NCI-H82 (cell line): ENCODE measurements at regions not wholly inside any gene's neighbourhood (a gene's known extent, or its start where the extent isn't known, plus 50 kb on each side); places are given as distances from the start of the nearest gene placed in this dataset.

Experiments used
- DNase-seq: peaks from one replicate; lab custom pipeline; 2025; lab: John Stamatoyannopoulos, UW

DNA sequence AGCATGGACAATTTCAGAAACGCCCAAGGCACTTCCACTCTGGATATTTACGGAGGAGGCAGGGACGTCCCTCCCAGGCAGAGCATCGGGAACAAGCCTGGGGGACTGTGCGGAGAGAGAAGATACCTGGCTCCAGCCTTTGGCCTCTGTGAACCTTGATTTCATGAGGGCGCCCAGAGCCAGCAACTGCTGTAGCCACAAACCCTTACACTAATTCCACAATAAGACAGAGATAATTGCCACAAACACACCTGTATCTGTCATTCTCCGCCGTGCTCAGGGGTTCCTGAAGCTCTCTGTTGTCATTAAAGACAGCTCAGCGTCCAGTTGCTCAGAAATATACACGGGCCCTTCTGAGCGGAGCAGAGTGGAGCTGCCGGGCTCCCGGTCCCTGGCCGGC, 1292.1 kb downstream of the TBC1D22A start:
- DNase-seq: no peak

- no peak for DNase-seq
Measured at GRCh38 chr22:48053973-48054372, 1291.5 kb downstream of the TBC1D22A start.

- peak; percentile 38 for DNase-seq
Measured at GRCh38 chr22:48053486-48053885, 1291.0 kb downstream of the TBC1D22A start.

GRCh38 chr22:48052621-48052890, 1290.1 kb downstream of the TBC1D22A start:
- no peak for DNase-seq

DNA sequence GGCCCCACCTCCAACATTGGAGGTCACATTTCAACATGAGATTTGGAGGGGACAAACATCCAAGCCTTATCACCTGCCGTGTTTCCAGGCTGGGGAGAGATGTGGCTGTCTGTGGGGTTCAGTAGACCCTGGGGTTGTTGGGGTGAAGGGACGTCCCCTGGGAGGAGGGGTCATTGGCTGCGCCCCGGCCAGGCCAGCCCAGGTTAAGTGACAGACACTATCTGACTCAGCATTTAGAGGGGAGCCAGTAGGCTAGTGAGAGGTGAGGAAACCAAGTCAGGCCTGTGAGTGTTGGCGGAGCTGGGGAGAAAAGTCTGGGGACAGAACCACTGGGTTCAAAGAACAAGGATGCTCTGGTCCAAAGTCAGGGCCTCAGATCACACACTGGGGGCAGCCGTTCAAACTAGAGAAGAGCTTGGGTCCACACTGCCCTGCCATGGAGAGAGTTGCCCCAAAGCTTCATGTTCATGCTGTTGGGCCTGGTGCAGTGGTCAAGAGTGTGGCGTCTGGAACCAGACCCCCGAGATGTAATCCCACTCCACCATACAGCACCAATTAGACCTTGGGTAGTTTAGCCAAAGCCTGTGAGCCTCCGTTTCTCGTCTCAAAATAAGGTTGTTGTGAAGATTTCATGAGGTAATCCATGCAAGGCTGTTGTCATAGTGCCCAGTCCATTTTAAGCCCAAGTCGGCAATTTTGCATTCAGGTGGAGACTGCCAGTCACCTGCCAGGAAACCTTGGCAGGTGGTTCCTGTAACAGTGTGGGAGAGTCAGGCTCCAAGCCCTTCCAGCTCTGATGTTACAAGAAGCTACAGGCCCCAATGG, 1289.6 kb downstream of the TBC1D22A start:
- no peak for DNase-seq

DNA sequence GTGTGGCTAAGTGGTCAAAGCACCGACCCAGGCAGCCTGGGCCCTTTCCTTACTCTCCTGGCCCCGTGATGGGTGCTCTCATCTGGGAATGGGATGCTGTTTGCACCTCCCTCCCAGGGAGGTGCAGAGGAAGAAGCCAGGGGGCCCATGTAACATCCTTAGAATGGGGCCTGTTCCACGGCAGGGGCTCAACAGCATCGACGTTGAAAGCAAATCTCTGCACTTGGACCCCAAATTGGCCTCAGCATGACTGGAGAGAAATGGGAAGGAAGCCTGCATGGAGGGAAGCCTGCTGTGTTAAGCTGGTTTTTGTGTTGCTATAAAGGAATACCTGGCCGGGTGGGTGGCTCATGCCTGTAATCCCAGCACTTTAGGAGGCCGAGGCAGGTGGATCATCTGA, 1288.4 kb downstream of the TBC1D22A start:
- no peak for DNase-seq

GRCh38 chr22:48049116-48049515, 1286.7 kb downstream of the TBC1D22A start:
- no peak for DNase-seq

- no peak for DNase-seq
Measured at GRCh38 chr22:48047722-48048500, 1285.5 kb downstream of the TBC1D22A start.

DNA sequence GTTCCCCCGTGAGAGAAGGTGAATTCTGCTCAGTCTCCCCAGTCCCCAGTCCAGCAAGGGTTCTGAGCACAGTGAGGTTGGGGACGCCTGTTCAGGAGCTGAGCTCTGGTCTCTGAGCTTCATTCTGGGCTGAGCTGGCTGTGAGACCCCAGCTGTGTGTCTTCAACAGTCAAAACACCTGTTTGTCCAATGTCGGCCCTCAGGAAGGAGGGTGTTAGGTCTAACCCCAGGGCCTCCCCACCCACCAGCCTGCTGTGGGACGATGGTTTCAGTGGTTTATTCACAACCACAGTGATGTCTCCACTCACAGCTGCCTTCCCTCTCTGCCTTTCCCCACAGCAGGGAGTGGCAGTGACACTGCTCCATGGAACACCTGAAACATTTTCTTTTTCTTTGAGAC, 1282.9 kb downstream of the TBC1D22A start:
- DNase-seq: no peak

GRCh38 chr22:48044487-48045060, 1282.1 kb downstream of the TBC1D22A start:
- DNase-seq: peak; percentile 2

DNA sequence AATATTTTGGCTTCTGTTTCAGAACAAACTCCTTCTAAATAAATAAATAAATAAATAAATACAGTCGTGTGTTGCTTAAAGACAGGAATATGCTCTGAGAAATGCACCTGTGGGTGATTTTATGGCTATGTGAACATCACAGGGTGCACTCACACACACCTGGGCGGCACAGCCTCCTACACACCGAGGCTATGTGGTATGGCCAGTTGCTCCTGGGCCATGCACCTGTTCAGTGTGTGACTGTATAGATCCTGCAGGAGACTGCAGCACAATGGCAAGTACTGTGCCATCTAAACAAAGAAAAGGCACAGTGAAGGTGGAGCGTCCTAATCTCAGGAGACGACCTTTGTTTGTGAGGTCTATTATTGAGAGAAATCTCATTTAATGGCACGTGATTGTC, 1281.1 kb downstream of the TBC1D22A start:
- DNase-seq: no peak

- DNase-seq: no peak
Measured at GRCh38 chr22:48042621-48043395, 1280.4 kb downstream of the TBC1D22A start.

GRCh38 chr22:48039326-48039725, 1276.9 kb downstream of the TBC1D22A start:
- no peak for DNase-seq

DNA sequence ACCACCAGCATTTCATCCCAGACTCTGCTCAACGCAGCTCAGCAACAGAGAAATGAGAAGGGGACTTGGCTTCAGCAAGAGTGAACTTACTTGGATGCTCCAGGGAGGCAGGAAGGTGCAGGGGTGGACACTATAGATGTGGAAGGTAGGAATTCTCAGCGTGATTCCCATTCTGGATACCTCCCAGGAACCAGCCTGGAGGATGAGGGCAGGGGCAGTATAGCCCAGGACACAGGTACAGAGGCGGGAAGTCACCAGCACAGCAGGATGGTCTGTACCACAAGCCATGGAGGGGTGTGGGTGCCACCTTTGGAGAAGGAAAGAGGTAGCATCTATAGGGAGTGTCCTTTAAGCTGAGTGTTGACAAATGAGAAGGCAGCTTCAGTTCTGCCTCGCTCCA, 1275.2 kb downstream of the TBC1D22A start:
- DNase-seq: no peak

GRCh38 chr22:48035897-48036296, 1273.4 kb downstream of the TBC1D22A start:
- DNase-seq: no peak

DNA sequence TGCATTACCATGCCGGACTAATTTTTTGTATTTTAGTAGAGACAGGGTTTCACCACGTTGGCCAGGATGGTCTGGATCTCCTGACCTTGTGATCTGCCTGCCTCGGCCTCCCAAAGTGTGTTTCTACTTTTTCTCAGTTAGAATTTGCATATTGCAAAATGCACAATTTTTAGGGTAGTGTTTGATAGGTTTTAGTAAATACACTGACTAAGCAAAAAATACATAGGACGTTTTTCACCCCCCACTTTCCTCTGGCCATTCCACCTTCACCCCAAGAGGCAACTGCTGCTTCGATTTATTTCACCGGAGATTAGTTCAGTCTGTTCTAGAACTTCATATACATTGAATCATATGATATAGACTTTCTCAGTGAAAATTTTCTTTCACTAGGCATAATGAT, 1269.1 kb downstream of the TBC1D22A start:
- DNase-seq: no peak

GRCh38 chr22:48025096-48025495, 1262.6 kb downstream of the TBC1D22A start:
- DNase-seq: no peak

DNA sequence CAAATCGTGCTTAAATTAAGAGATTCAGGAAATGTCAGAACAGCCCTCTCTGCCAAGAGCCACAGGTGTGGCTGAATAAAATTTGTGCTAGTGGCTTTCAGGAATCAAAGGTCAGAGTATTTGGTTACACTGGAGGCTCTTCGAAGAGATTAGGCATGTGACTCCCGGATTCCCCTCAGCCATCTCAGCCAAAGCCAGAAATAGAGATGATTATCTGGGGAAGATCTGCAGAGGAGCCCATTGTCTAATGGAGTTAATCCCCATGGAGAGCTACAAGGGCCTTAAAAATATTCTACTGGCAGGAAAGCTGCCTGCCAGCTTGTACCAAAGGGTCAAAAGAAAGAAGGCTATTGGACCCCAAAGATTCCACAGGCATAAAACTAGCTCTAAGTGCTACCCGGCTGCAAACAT, 1259.5 kb downstream of the TBC1D22A start:
- DNase-seq: peak; percentile 72

- DNase-seq: no peak
Measured at GRCh38 chr22:48018346-48018745, 1255.9 kb downstream of the TBC1D22A start.

DNA sequence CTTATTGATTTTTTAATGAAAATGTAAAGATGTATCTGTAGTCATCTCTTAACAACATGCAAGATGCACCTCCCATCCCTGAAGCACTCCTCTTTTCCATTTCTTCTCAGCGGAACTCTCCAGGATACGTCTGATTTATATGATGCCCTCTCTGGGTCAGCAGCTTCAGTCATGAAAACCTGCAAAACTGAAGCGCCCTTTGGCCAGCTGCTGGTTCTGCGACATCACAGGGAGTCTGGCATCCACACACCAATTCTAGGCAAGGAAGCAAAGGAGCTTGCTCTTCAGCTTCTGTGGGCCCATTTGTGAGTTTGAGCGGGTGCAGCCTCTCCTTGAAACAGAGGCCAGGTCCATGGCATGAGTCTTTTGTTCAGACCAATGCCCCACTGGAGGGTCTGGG, 1253.3 kb downstream of the TBC1D22A start:
- DNase-seq: no peak

GRCh38 chr22:48004936-48005335, 1242.5 kb downstream of the TBC1D22A start:
- DNase-seq: no peak

DNA sequence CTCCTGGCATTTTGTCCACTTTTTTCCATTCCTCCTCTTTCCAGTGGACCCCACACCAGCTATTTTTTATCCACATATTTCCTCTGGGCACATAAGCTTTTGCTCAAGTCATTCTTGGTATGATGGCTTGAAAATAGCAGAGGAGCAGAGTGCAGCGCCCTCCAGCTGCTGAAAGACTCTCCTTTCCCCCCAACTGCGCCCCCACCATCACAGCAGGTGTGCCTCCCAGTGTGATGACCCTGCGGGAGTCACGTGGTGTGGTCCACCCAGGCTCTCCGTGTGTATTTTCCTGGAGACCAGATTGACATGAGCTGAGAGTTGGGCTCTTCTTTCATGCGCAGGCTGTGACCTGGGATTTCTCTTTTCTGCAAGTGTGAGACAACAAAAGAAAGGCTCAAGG, 1241.6 kb downstream of the TBC1D22A start:
- DNase-seq: peak; percentile 1
